ENCODE measurements at regions not wholly inside any gene's neighbourhood (a gene's known extent, or its start where the extent isn't known, plus 50 kb on each side); places are given as distances from the start of the nearest gene placed in this dataset.

- TF ChIP-seq CTCF (conservative IDR thresholded peaks at IDR 0.05; ENCODE audit: low read depth, low read length) (no peak), SMC3 (IDR thresholded peaks at IDR 0.05; ENCODE audit: low read depth, low read length) (no peak), NFE2L2 (IDR thresholded peaks at IDR 0.05; ENCODE audit: low read depth, low read length) (no peak), POLR2A (IDR thresholded peaks at IDR 0.05; ENCODE audit: low read depth, low read length) (no peak), USF2 (IDR thresholded peaks at IDR 0.05; ENCODE audit: low read depth, low read length) (no peak), ELK1 (IDR thresholded peaks at IDR 0.05; ENCODE audit: borderline replicate concordance, low read depth, low read length) (no peak), RAD21 (IDR thresholded peaks at IDR 0.05; ENCODE audit: low read length) (no peak)
These were observed 1055.1 kb downstream of the NXPH1 start for GRCh38 chr7:9488555-9488954.

All from IMR-90 (cell line).